ENCODE measurements at regions not wholly inside any gene's neighbourhood (a gene's known extent, or its start where the extent isn't known, plus 50 kb on each side); places are given as distances from the start of the nearest gene placed in this dataset.
"Not testable (repeated sequence)": the region's sequence is repeated elsewhere in the genome, so short reads cannot be mapped to it uniquely, and the experiment has no call there.

DNA sequence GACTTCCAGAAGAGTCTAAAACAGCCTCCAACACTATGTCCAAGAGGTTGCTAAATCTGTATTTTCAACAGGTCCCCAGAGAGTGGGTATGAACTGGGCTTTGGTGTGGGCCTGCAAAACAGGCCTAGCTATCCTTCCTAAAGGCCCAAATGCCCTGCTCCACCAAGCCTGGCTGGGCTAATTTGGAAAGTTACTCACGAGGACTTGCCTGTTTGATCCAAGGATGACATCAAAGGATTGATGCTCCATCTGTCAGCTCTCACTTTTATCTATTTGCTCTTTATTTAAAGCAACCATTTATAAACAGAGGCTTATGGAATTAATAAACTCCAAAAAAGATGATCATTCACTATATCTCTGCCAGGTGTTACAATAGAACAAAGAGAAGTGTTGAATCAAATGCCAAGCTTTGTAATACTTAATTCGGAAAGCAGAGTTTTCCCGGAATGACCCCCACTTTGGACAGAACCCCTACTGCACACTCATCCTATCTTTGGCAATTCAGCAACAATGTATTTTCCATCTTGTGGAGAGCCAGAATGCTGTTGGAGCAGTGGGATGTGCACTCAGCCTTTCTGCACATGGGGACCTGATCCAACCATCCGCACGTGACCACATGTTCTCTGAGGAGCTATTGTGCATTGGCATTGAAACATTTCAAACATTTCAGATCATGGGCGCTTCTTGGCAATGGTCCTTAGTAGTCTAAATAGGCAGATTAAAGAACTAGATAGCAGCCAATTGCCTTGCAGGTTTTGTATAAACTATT lies 163.3 kb upstream of the THBS1 start:
- H3K36me3 ChIP-seq (ENCODE audit: insufficient read depth in 1 of 2, low read depth in 1 of 2) = no peaks in the 10 kb centered on the region
- H3K4me1 ChIP-seq = no peaks in the 10 kb centered on the region
- 39 to 51% (median 41%) methylated on average over 6 of the region's 6 CpGs for WGBS, 3 donors
- DNase-seq = no peak
- TF ChIP-seq CTCF (IDR thresholded peaks at IDR 0.05) = no peak
- H3K27me3 ChIP-seq (ENCODE audit: insufficient read depth in 3 of 3, low read length in 2 of 3) = no peaks in the 10 kb centered on the region
- no peak overlapping the region for H3K27ac ChIP-seq
- no peak for ATAC-seq
- no peak overlapping the region for H3K4me3 ChIP-seq
- intact Hi-C loops (cut with DNase I) = loop anchor here in 1 of 2 donors (10.0 kb wide), 1 partner anchor 57 kb away; no protein-coding TSS in a partner anchor
- H3K9me3 ChIP-seq = no peaks in the 10 kb centered on the region

DNA sequence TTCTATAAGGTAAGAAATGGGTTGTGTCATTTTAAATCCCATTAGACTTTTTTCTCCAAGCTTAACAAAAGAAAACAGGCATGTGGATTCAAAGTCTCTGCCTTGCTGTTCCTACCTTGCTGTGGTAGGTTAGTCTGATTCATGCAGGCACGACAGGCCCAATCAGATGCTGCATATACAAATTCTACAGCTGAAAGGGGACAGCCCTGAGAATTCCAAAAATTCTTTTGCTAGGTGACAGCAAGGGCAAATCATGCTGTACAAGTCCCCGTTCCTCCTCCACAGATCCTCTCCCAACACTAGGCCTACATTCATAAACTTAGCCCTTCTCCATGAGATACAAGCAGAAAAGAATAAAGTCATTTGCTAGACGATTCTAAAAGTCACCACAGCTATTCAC lies 161.2 kb upstream of the THBS1 start:
- no peak for DNase-seq
- no peaks in the 10 kb centered on the region for H3K9me3 ChIP-seq
- WGBS, 3 donors = 75 to 82% (median 78%) methylated on average over 3 of the region's 3 CpGs
- H3K27me3 ChIP-seq (ENCODE audit: insufficient read depth in 3 of 3, low read length in 2 of 3) = no peaks in the 10 kb centered on the region
- intact Hi-C loops (cut with DNase I) = loop anchor here in 1 of 2 donors (10.0 kb wide), 1 partner anchor 55 kb away; no protein-coding TSS in a partner anchor
- H3K4me1 ChIP-seq = no peaks in the 10 kb centered on the region
- H3K27ac ChIP-seq = no peak overlapping the region
- H3K4me3 ChIP-seq = no peak overlapping the region
- no peak for ATAC-seq
- no peaks in the 10 kb centered on the region for H3K36me3 ChIP-seq (ENCODE audit: insufficient read depth in 1 of 2, low read depth in 1 of 2)
- TF ChIP-seq CTCF (IDR thresholded peaks at IDR 0.05) = no peak

- H3K27ac ChIP-seq; DNase-seq; intact Hi-C loops (cut with DNase I); H3K9me3 ChIP-seq; H3K4me1 ChIP-seq; H3K4me3 ChIP-seq; ATAC-seq; H3K27me3 ChIP-seq (ENCODE audit: insufficient read depth in 3 of 3, low read length in 2 of 3); H3K36me3 ChIP-seq (ENCODE audit: insufficient read depth in 1 of 2, low read depth in 1 of 2): not testable (repeated sequence)
- WGBS, 3 donors = 91 to 94% (median 92%) methylated on average over 10 to 13 of the region's 19 CpGs
Observed at GRCh38 chr15:39420123-39420852, 160.6 kb upstream of the THBS1 start.

DNA sequence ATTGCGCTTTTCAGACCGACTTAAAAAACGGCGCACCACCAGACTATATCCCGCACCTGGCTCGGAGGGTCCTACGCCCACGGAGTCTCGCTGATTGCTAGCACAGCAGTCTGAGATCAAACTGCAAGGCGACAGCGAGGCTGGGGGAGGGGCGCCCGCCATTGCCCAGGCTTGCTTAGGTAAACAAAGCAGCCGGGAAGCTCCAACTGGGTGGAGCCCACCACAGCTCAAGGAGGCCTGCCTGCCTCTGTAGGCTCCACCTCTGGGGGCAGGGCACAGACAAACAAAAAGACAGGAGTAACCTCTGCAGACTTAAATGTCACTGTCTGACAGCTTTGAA lies 160.1 kb upstream of the THBS1 start:
- WGBS, 3 donors = 77 to 90% (median 84%) methylated on average over 9 to 14 of the region's 14 CpGs
- ATAC-seq; intact Hi-C loops (cut with DNase I): not testable (repeated sequence)

DNA sequence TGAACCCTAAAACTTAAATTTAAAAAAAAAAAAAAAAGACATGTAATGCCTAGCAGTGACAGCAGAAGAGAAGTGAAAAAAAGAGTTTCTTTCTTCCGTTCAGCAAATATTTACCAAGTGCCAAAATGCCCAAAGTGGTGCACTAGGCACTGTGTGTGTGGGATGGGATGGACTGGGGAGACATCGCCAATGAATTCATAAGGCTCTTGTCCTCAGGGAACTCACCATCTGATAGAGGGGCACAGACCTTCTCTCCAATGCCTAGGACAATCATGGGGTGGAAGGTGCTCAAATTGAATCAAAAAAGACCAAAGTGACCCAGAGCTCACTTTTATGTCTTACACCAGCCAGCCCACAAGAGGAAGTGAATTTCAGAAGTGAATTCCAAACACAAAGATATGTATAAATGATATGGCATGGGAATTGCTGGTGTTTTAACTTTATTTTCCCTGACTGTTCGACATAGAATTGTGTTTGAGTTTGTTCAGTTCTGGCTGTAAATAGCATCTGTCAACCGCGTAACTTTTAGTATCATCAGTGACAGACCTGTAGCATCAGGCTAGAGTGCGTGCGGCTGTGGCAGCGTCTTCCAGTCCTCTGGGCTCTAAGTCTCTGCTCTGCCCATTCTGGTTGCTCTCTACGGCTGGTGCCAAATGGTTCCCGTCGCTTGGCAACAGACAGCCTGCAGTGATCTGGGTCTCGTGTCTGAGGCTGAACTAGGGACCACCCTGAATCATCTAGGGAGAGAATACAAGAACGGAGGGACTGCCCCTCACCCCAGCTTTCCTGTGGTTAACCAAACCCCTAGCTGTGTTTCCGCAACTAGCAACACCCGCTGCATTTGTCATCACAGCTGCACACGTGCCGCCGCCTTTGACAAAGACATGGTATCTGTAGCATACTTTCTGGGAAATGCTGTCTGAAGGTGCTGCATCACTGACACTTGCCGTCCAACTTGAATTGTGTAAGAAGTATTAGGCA lies 154.0 kb upstream of the THBS1 start:
- Histone ChIP-seq H3K36me3 (ENCODE audit: insufficient read depth in 1 of 2, low read depth in 1 of 2) (no peaks in the 10 kb centered on the region), H3K4me3 (no peak overlapping the region), H3K9me3 (no peaks in the 10 kb centered on the region), H3K27ac (no peak overlapping the region), H3K27me3 (ENCODE audit: insufficient read depth in 3 of 3, low read length in 2 of 3) (no peaks in the 10 kb centered on the region), H3K4me1 (no peaks in the 10 kb centered on the region)
- TF ChIP-seq CTCF (IDR thresholded peaks at IDR 0.05) = no peak
- intact Hi-C loops (cut with DNase I) = no loop called here
- 32 to 52% (median 41%) methylated on average over 19 of the region's 19 CpGs for WGBS, 3 donors
- peak in 2 of 4 donors; percentile 40 to 41 for ATAC-seq
- peak; percentile 40 to 60 for DNase-seq

More for the DNA sequence above, 160.1 kb upstream of the THBS1 start:
- not testable (repeated sequence) for H3K36me3 ChIP-seq (ENCODE audit: insufficient read depth in 1 of 2, low read depth in 1 of 2); H3K4me1 ChIP-seq; H3K9me3 ChIP-seq; H3K4me3 ChIP-seq; H3K27me3 ChIP-seq (ENCODE audit: insufficient read depth in 3 of 3, low read length in 2 of 3); H3K27ac ChIP-seq; DNase-seq
